ENCODE measurements at regions not wholly inside any gene's neighbourhood (a gene's known extent, or its start where the extent isn't known, plus 50 kb on each side); places are given as distances from the start of the nearest gene placed in this dataset.

- Histone ChIP-seq H3K36me3 (ENCODE audit: control insufficient read depth in 1 of 2, insufficient read depth in 2 of 2, low read length in 2 of 2) (no peaks in the 10 kb centered on the region), H3K4me1 (ENCODE audit: control insufficient read depth in 1 of 2, insufficient read depth in 2 of 2, low read length in 2 of 2) (no peaks in the 10 kb centered on the region), H2AFZ (ENCODE audit: low read depth, low read length, poor library complexity, severe bottlenecking) (no peak overlapping the region), H3K4me2 (ENCODE audit: low read length) (no peak overlapping the region), H3K79me2 (ENCODE audit: insufficient read depth, low read length) (no peaks in the 10 kb centered on the region), H3K4me3 (replicated peaks in 1 of 2; ENCODE audit: low read depth in 1 of 2, low read length in 2 of 2) (no peak overlapping the region), H3K9ac (ENCODE audit: low read length) (no peak overlapping the region), H3K27ac (ENCODE audit: low read depth, low read length) (no peak overlapping the region), H3K27me3 (ENCODE audit: insufficient read depth, low read length) (no peaks in the 10 kb centered on the region), H3K9me3 (ENCODE audit: control insufficient read depth in 1 of 2, insufficient read depth in 1 of 2, low read depth in 1 of 2, low read length in 2 of 2) (no peaks in the 10 kb centered on the region), H4K20me1 (ENCODE audit: insufficient read depth) (no peaks in the 10 kb centered on the region), H3K9me2 (ENCODE audit: insufficient read depth) (no peaks in the 10 kb centered on the region)
- BruUV-seq (replicated peaks), result no TSS peak
- ChIA-PET RAD21 (ENCODE audit: low non-redundant PET in 1 of 2, low total read pairs in 2 of 2, uncharacterized antibody in 2 of 2, unreplicated experiment in 2 of 2) (no interaction called here), CTCF (no interaction called here), POLR2A (no interaction called here)
- TF ChIP-seq POLR2A (IDR thresholded peaks at IDR 0.05; ENCODE audit: borderline replicate concordance, extremely low read depth, insufficient read depth, insufficient read length) (no peak), EZH2 (IDR thresholded peaks at IDR 0.05) (no peak)
- TF ChIP-seq, protein P1, sequence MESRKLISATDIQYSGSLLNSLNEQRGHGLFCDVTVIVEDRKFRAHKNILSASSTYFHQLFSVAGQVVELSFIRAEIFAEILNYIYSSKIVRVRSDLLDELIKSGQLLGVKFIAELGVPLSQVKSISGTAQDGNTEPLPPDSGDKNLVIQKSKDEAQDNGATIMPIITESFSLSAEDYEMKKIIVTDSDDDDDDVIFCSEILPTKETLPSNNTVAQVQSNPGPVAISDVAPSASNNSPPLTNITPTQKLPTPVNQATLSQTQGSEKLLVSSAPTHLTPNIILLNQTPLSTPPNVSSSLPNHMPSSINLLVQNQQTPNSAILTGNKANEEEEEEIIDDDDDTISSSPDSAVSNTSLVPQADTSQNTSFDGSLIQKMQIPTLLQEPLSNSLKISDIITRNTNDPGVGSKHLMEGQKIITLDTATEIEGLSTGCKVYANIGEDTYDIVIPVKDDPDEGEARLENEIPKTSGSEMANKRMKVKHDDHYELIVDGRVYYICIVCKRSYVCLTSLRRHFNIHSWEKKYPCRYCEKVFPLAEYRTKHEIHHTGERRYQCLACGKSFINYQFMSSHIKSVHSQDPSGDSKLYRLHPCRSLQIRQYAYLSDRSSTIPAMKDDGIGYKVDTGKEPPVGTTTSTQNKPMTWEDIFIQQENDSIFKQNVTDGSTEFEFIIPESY (IDR thresholded peaks at IDR 0.05; ENCODE audit: extremely low read depth, insufficient replicate concordance, low read length), result no peak
- DNase-seq (ENCODE audit: low read depth, low spot score) (no peak), ATAC-seq (no peak)
- intact Hi-C loops (cut with micrococcal nuclease), result no loop called here
Observed at GRCh38 chr20:17799575-17800227, 99.9 kb downstream of the BANF2 start.

- DNase-seq (ENCODE audit: low read depth, low spot score) (no peak), ATAC-seq (no peak)
- Histone ChIP-seq H3K9me3 (ENCODE audit: control insufficient read depth in 1 of 2, insufficient read depth in 1 of 2, low read depth in 1 of 2, low read length in 2 of 2) (no peaks in the 10 kb centered on the region), H3K79me2 (ENCODE audit: insufficient read depth, low read length) (no peaks in the 10 kb centered on the region), H3K9ac (ENCODE audit: low read length) (no peak overlapping the region), H3K27ac (ENCODE audit: low read depth, low read length) (no peak overlapping the region), H3K4me2 (ENCODE audit: low read length) (no peak overlapping the region), H3K27me3 (ENCODE audit: insufficient read depth, low read length) (no peaks in the 10 kb centered on the region), H2AFZ (ENCODE audit: low read depth, low read length, poor library complexity, severe bottlenecking) (no peak overlapping the region), H3K9me2 (ENCODE audit: insufficient read depth) (no peaks in the 10 kb centered on the region), H3K4me3 (replicated peaks in 1 of 2; ENCODE audit: low read depth in 1 of 2, low read length in 2 of 2) (no peak overlapping the region), H3K4me1 (ENCODE audit: control insufficient read depth in 1 of 2, insufficient read depth in 2 of 2, low read length in 2 of 2) (no peaks in the 10 kb centered on the region), H3K36me3 (ENCODE audit: control insufficient read depth in 1 of 2, insufficient read depth in 2 of 2, low read length in 2 of 2) (no peaks in the 10 kb centered on the region), H4K20me1 (ENCODE audit: insufficient read depth) (no peaks in the 10 kb centered on the region)
- intact Hi-C loops (cut with micrococcal nuclease), result no loop called here
- POLR2A ChIA-PET, result no interaction called here
- CTCF ChIA-PET, result no interaction called here
- RAD21 ChIA-PET (ENCODE audit: low non-redundant PET in 1 of 2, low total read pairs in 2 of 2, uncharacterized antibody in 2 of 2, unreplicated experiment in 2 of 2), result no interaction called here
- no TSS peak for BruUV-seq (replicated peaks)
- no peak for TF ChIP-seq SP1 (IDR thresholded peaks at IDR 0.05; ENCODE audit: low read depth)
- no peak for TF ChIP-seq ELF1 (IDR thresholded peaks at IDR 0.05; ENCODE audit: borderline replicate concordance, low read depth)
- no peak for TF ChIP-seq SRF (IDR thresholded peaks at IDR 0.05; ENCODE audit: low read depth)
- TF ChIP-seq CTCF (IDR thresholded peaks at IDR 0.05 in 2 of 3, conservative IDR thresholded peaks at IDR 0.05 in 1 of 3; ENCODE audit: borderline replicate concordance in 1 of 3, insufficient read depth in 1 of 3, low read depth in 2 of 3, low read length in 2 of 3), result no peak
- TF ChIP-seq EZH2phosphoT487 (IDR thresholded peaks at IDR 0.05; ENCODE audit: borderline replicate concordance), result no peak
- TF ChIP-seq EZH2 (IDR thresholded peaks at IDR 0.05), result no peak
- TF ChIP-seq YY1 (IDR thresholded peaks at IDR 0.05; ENCODE audit: extremely low read depth, insufficient replicate concordance, low read depth, low read length), result no peak
- no peak for TF ChIP-seq REST (IDR thresholded peaks at IDR 0.05; ENCODE audit: low read depth)
- TF ChIP-seq POLR2A (IDR thresholded peaks at IDR 0.05; ENCODE audit: borderline replicate concordance, extremely low read depth, insufficient read depth, insufficient read length), result no peak
- TF ChIP-seq, protein P2, sequence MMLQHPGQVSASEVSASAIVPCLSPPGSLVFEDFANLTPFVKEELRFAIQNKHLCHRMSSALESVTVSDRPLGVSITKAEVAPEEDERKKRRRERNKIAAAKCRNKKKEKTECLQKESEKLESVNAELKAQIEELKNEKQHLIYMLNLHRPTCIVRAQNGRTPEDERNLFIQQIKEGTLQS (IDR thresholded peaks at IDR 0.05), result no peak
Observed at GRCh38 chr20:17798601-17799000, 98.8 kb downstream of the BANF2 start.

All from HCT116 (cell line).